Tongue (tissue), 1 donor: ENCODE measurements at regions not wholly inside any gene's neighbourhood (a gene's known extent, or its start where the extent isn't known, plus 50 kb on each side); places are given as distances from the start of the nearest gene placed in this dataset.
A peak's percentile ranks its signal among the peaks of the same experiment; 100 is the strongest.

ENCODE experiments used
- DNase-seq: peaks from one replicate; pipeline ENCODE4 v3.0.0-alpha.2; 2015

DNA sequence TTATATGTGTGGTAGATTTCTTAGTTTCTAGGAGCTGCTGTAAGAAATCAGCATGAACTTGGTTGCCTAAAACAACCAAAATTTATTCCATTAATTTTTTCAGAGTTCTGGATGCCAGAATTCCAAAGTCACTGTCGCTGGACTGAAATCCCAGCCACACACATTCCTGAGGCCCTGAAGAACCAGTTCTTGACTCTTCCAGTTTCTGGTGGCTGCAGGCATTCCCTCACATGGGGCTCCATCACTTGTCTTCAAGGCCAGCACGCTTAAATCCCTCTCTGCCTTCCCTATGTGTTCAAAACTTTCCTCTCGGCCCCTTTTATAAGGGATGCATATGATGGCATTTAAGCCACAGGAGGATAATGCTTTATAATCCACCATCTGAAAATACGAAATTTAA, 1237.5 kb upstream of the CDH9 start:
- no peak for DNase-seq

DNA sequence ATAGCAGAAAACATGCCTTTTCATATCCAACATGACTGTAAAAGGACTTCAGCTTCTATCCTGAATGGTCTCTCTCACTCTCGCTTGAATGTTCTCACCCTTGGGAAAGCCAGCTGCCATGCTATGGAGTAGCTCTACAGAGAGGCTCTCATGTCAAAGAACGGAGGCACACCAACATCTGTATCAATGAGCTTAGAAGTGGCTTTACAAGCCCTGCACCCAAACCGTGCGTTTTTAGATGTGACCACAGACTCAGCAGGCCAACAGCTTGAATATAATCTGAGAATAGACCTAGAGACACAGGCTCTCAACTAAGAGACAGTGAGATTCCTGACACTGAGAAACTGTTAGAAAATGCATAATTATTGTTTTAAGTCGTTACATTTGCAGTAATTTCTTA, 1231.6 kb upstream of the CDH9 start:
- DNase-seq: no peak

DNA sequence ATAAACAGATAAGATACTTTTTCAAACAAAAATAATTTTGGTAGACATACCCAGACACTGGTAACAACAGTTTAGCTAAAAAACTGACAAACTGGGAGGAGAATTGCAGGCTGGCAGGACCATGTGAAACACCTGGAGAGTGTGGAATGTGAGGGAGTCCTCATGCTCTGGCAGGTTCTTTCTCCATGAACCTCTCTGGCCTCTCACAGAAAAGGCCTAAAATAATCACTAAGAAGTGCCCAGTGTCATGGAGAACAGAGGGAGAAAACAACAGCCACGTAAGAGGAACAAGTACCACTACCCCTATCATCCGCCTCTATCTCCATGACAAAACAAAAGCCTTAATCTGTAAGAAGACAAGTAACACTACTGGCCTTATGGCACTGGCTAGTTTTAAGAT, 1227.5 kb upstream of the CDH9 start:
- no peak for DNase-seq

DNA sequence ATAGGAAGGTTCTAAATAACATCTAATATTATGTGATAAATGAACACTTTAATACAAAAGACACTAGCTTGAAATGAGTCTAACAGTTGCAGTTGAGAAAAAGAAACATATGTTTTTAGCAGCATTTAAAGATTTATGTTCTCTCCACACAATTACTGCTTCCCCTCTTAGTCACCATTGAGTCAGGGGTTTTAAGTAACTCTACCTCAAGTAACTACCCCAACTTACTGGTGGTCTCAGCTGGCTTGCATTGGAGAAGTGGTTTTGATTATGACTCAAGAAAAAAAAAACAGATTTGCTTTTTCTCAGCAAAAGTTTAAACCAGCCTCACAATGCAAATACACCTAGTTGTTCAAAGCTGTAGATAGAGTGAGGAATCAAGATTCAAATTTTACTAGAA, 1216.5 kb upstream of the CDH9 start:
- no peak for DNase-seq

DNA sequence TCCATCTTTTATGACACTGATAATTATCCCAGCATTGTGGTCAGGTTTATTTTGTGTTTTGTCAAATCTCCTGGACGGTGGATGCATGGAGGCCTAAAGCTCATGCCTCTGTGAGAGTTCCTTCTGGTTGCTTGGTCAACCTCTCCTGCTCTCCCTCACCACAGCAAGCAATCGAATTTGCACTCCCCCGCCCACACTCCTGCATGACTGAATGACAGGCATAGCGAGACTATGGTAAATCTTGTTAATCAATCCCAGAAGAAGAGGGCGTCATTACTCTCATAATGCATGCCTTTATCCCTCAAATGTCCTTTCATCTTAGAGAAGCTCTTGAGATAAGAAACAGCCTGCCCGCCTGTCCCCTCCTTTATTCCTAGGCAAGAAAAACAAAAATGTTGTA, 1215.0 kb upstream of the CDH9 start:
- DNase-seq: no peak

DNA sequence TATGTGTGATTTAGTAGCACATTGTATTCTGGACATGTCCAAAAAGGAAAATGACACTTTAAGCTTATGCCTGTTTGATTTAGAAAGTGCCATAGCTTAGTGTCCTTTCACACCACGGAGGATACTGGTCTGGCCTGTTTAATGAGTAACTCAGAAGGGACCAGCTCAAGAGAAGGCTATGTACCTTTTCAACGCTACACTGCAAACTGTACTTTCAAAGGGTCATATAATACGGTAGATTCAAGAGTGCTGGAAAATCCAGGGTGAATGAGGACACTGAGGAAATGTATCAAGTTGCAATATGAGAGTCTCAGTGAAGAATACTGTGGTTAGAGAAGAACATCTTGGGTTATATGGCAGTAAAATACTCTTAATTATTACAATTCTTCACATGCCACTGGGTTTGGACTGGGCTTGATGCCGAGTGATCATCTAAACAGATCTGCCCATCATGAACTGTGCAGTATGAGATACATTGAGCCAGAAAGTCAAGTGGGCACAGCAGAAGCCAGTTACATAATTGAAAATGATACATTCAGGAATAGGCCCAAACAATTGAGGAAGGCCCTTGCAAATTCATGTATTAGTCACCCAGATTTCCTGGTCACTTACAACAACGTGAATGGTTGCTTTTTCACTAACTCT, 1211.5 kb upstream of the CDH9 start:
- DNase-seq: no peak

DNA sequence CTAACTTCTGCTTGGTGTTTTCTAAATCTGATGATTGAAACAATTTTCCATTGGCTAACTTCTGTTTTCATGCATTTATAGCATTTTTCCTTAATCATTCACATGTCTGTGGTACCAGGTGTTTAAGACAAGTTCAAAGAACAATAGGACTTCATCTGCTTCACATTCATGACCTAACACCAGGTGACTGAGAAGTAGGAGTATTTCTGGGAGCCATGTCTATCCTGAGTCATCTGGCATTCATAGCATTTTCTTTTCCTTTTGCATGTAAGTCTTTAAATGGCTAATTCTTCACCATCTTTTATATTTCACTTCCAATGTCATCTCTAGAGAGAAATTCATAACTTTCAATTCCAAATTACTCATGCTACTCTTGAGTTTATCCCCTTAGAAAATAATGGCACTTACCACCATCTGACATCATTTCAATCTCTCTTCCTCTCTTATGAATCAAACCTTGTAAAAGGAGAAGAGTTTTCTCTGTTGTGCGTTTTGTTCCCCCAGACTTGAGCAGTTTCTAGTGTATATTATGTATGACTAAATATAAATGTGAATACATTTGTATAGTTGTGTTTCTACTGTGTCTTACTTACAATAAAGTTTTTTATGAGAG, 1196.1 kb upstream of the CDH9 start:
- DNase-seq: no peak

DNA sequence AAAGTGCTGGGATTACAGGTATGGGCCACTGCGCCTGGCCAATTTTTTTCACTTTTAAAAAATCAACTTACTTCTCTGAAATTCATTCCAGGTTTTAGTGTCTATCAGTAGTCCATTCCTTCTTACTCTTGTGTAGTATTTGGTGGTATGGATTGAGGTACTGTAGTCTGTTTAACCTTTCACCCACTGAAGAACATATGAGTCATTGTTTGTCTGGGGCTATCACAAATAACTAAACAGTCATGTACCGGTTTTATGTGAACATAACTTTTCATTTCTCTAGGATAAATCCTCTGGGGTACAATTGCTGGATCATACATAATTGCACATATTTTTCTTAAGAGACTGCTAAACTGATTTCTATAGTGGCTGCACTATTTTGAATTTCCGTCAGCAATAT, 1188.0 kb upstream of the CDH9 start:
- DNase-seq: no peak

DNA sequence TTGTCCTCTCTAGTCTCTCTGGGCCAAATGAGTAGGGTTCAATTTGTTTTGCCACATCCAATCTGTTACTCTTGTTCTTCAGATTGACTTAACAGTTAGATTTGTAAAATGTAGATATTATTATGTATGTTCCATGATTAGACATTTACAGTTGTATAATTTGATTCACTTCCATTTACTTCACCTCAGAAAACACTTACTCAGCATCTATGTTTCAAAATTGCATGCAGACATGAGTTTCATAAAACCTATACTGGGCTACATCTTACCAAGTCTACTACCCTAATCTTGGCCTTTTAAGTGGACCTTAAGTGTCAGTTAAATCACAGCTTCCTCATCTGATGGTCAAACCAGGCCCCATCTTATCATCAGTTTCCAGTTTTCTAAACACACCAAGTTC, 1181.2 kb upstream of the CDH9 start:
- no peak for DNase-seq

DNA sequence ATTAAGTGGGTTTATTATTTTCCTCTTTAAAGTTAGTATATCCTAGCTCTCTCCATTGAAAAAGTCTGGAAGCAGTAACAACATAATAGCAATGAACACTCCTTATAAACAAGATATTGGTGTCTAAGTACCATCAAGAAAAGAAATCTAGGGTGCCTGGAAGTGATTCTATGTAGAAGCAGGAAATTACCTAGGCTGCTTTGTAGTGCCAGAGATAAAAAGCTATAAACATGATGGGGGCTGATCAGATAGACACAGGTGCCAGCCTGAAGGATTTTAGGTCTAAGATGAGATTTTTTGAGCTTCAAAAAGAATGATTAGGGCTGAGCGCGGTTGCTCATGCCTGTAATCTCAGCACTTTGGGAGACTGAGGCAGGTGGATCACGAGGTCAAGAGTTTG, 1179.3 kb upstream of the CDH9 start:
- DNase-seq: no peak

DNA sequence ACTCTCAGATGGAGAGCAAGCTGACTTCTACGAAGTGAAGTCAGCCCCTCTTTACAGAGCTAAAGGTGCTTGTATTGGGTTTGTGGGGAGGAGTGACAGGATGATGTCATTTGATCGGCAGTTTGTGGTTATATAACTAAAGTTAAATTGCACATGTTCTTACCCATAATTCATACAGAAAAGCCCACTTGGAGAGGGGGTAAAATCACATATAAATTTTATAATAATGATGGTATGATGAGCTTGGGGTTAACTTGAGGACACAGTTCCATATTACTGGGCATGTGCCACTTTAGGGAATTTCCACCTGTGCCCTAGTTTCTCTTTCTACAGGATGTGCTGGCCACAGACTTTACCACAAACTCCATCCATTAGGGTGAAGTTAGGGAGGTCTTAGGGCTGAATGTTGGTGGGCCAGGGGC, 1178.6 kb upstream of the CDH9 start:
- no peak for DNase-seq

DNA sequence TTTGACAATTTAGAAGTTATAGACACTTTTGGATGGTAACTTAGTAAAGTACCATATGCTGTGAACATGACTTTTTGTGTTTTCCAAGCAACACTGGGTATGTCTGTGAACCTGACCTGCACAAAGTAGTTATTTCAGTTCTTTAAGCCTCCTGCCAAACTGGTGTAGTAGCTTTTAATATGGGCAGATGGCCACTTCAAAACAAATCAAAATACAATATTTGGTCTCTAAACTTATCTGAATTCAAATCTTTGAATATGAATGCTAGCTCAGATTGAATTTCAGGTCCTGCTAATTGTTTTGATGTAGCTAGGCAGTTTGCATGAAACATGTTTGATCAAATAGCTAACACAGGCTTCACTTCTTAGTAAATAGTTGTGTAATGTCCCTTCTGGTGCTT, 1176.7 kb upstream of the CDH9 start:
- DNase-seq: no peak

DNA sequence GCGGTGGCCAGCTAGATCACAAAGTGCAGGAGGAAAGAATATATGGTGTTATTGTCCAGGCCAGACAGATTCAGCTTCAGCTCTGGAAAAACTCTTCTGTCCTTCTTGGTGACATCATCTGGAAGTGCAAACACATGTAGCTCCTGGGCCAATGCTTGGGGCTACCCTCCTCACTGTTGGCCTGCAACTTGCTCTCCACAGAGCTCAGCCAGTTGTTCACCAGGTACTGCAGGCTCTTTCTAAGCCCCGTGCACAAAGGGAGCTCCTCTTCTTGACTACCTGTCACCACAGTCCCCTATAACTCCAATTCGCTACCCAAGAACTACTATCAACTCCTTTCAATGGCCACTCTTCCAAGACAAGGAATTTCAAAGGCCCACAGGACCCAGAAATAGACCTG, 1175.9 kb upstream of the CDH9 start:
- DNase-seq: no peak

DNA sequence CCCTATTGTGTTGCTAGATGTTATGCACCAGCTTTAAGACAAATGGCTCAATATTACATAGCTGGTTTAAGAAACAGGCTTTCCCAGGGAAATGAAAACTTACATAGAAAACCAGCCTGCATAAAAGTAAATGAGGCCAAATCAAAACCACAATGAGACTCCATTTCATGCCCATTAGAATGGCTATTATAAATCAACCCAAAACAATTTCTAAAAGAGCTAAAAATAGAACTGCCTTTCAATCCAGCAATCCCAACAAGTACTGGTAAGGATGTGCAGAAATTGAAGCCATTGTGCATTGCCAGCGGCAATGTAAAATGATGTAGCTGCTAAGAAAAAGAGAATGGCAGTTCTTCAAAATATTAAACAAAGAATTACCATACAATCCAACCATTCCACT, 1170.0 kb upstream of the CDH9 start:
- DNase-seq: no peak

DNA sequence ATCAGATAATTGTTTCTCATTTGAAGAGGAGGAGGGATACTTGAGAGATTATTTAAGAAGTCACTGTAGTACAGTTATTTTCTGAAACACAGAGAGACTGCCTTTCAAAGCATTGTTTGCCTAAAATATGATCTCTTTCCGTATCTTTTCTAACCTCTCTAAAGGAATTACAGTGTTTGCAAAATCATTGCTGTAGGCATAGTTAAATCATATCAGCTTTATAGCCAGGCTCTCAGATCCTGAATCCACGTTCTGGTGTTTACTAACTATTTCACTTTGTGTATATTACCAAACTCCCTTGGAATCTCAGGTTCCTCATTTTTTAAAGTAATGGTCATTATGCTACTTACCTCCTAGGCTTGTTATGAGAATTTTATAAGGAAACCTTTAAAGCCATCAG, 1151.6 kb upstream of the CDH9 start:
- no peak for DNase-seq

DNA sequence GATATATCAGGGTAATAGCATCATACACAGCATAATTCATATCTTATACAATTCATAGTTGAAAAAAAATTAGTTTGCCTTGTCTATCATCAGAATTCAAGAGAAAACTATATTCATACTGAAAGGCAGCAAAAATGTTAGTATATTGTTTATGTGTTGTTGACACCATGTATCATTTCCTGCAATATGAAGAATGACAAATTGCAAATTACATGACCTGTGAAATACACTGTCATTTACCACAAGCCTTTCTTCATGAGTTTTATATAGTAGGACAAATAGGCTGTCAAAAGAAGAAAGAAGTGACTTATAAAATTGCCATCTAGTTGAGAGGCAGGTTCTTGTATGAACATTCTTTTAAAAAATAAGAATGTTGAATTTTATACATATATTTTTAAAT, 1136.3 kb upstream of the CDH9 start:
- no peak for DNase-seq

DNA sequence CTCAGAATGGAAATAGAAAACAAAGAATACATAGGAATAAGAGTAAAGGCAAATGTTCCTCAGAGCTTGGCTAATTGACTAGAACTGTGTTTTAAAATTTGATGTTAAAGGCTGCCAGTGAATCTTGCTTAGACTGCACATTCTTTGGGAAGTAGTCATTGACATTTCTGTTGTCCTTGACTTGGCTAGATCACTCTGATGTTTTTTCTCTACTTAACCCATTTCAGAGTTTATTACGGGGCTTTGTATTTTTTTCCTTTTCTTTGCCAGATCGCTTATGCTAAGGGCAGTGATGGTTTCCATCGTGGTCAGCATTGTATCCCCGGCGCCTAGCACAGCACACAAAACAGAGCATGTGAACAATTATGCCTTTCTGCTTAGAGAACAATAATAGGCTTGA, 1126.7 kb upstream of the CDH9 start:
- DNase-seq: peak; percentile 2

DNA sequence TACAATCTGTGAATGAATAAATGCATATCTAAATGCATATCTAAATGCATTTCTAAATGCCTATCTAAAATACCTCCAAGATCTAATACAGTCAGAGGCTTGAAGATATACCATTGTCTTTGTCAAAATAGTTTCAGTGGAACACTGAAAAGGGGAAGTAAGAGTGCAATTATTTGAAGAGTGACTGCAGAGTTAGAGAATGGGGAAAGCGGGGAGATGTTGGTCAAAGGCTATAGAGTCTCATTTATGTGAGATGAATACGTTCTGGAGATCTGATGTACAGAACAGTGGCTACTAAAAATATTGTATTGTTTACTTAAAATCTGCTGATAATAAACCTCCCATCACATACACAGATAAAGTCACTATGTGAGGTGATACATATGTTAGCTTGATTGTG, 1126.2 kb upstream of the CDH9 start:
- no peak for DNase-seq

DNA sequence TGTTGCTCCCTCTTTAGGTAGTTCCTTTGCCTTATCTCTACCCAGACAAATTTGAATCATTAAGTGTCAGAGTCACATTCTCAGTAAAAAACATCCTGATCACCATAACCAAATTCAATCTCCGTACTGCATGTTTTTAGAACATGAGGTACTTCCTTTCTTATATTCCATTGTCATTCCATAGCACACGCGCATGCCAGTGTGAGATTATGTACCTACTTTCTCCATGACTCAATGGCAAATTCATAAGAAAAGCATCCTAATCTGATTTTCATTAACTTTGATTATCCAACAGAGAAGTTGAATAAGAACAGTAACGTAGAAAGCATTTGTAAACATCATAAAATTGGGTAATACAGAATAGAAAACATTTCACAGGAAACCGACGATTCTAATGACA, 1118.6 kb upstream of the CDH9 start:
- no peak for DNase-seq

DNA sequence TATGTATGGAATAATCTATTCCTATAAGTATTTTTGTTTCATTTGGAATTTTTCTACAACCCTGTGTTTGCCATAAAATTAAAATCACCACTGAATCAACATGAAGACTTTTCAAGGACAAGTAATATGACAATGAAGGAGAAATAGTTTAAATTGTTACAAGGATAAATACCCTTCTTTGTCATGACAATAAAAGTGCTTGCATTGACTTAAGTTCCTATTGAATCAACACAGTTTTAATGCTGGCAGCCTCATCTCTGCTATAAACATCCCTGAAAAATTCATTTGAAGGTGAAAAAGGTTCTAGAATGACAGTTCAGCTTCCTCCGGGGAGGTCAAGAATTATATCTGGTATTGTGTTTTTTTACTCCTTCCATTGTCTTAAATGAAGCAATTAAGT, 1105.1 kb upstream of the CDH9 start:
- no peak for DNase-seq

DNA sequence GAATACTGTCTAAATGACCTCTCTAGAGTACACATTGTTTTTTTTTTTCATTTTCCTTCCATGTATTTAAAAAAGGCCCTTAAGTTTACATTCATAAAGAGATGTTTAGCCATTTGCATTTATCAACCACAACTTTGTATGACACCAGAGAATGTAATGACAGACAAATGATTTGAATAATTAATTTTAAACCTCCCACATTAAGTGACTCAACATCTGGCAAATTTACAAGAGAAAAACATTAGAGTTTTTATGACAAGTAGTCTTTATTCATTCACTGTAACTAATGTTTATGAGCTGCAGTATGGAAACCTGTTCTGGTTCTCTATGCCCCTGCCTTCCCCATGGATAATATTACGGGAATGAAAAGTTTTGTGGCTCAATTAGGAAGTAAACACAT, 1093.8 kb upstream of the CDH9 start:
- DNase-seq: no peak

DNA sequence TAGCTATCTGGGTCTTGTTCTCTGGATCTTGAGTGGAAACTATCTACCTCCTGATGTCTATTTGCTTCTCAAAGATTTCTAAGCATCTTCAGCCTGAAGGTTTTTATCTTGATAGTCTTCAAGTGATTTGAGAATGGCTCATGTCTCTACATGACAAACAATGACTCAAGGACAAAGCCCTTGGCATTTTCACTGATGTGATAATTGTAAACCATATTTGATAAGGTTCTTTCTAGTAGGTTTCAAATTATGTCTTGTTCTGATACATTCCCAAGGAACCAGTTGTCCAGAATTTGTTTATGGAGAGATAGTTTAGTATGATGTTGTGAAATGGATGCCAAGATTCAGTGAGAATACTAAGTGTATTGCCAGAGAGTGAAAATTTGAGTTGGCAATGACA, 1079.3 kb upstream of the CDH9 start:
- no peak for DNase-seq

DNA sequence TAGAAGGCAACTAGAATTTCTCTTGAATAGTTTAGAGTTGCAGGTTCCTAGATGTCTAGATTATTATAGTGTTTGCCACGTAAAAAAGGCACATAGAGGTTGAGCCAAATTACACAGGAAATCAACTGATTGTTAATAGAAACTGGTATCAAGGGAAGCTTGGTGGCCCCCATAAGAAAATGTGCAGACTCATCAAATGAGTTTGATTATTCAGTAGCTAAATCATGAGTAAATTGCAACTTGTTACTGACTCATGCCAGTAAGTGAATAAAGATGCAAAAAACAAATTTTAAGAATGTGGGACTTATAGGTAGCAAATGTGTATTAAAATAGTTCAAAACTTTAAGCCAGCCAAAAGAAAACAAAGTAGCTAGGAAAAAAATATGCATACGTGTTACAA, 1078.9 kb upstream of the CDH9 start:
- no peak for DNase-seq

DNA sequence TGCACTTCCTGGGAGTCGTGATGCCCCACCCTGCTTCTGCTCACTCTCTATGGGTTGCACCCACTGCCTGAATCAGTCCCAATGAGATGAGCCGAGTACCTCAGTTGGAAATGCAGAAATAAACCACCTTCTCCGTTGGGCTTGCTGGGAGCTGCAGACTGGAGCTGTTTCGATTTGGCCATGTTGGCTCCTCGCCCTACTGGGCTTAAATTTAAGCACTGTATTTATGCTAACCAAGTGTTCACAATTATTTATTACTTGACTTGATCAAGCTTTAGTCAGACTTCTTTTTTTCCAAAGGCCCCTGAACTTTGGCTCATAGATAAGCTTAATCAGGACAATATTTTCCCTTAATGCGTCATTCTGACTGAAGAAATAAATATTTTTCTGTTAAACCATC, 1072.4 kb upstream of the CDH9 start:
- DNase-seq: no peak

DNA sequence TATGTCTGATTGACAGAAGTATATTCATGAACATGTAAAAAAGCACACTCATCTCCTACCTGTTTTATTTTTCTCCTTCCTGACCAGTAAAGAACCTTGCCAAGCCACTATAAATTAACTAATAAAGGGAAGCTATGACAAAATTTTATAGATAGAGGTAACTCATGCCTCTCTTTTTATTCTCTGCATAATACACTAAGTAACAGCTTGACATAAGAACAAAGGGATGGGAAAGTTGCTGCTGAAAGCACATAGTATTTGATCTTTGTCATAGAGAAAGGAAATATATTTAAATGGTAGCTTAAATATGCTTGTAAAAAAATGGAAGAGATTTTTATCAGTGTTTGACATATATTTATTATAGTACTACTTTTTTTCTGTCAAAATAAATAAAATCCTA, 1065.7 kb upstream of the CDH9 start:
- no peak for DNase-seq
